ENCODE measurements at regions not wholly inside any gene's neighbourhood (a gene's known extent, or its start where the extent isn't known, plus 50 kb on each side); places are given as distances from the start of the nearest gene placed in this dataset.

- Histone ChIP-seq H3K9ac (ENCODE audit: low read length) (no peak overlapping the region), H3K27me3 (ENCODE audit: low read length) (no peaks in the 10 kb centered on the region), H3K36me3 (ENCODE audit: low read depth, low read length) (no peaks in the 10 kb centered on the region), H3K27ac (ENCODE audit: low read length) (no peak overlapping the region), H3K4me1 (ENCODE audit: insufficient read depth, low read length) (no peaks in the 10 kb centered on the region), H3K9me2 (replicated peaks; ENCODE audit: low read length) (no peaks in the 10 kb centered on the region), H3K4me3 (ENCODE audit: low read length) (no peak overlapping the region), H3K4me2 (ENCODE audit: low read length) (no peak overlapping the region), H4K20me1 (ENCODE audit: low read length) (no peaks in the 10 kb centered on the region), H3K9me3 (ENCODE audit: low read length) (no peaks in the 10 kb centered on the region), H3F3A (ENCODE audit: low read length, unreplicated experiment) (no peaks in the 10 kb centered on the region), H2AFZ (ENCODE audit: low read length) (no peak overlapping the region), H3K79me2 (ENCODE audit: low read length) (no peaks in the 10 kb centered on the region)
- CTCF ChIA-PET = no interaction called here
- DNase-seq (no peak), ATAC-seq (no peak)
- POLR2A ChIA-PET (ENCODE audit: unreplicated experiment) = no interaction called here
- no peak for TF ChIP-seq CTCF (conservative IDR thresholded peaks at IDR 0.05; ENCODE audit: low read depth, low read length)
- no peak for TF ChIP-seq EZH2 (IDR thresholded peaks at IDR 0.05; ENCODE audit: low read length, unreplicated experiment)
- no peak for TF ChIP-seq EZH2phosphoT487 (IDR thresholded peaks at IDR 0.05; ENCODE audit: borderline replicate concordance, low read length)
- no TSS peak for BruUV-seq (replicated peaks)
- intact Hi-C loops (cut with micrococcal nuclease) = no loop called here
Measured at GRCh38 chr9:95611354-95611753, 94.6 kb upstream of the PTCH1 start.

GRCh38 chr9:95610006-95610785 lies 93.4 kb upstream of the PTCH1 start:
- no peak for TF ChIP-seq EZH2 (IDR thresholded peaks at IDR 0.05; ENCODE audit: low read length, unreplicated experiment)
- TF ChIP-seq EZH2phosphoT487 (IDR thresholded peaks at IDR 0.05; ENCODE audit: borderline replicate concordance, low read length) = no peak
- no peak for TF ChIP-seq CTCF (conservative IDR thresholded peaks at IDR 0.05; ENCODE audit: low read depth, low read length)
- no peaks in the 10 kb centered on the region for H3K27me3 ChIP-seq (ENCODE audit: low read length)
- no peaks in the 10 kb centered on the region for H3F3A ChIP-seq (ENCODE audit: low read length, unreplicated experiment)
- H3K4me1 ChIP-seq (ENCODE audit: insufficient read depth, low read length) = no peaks in the 10 kb centered on the region
- no peaks in the 10 kb centered on the region for H3K9me2 ChIP-seq (replicated peaks; ENCODE audit: low read length)
- DNase-seq (no peak), ATAC-seq (no peak)
- intact Hi-C loops (cut with micrococcal nuclease) = no loop called here
- no TSS peak for BruUV-seq (replicated peaks)
- H3K4me3 ChIP-seq (ENCODE audit: low read length) = no peak overlapping the region
- H3K4me2 ChIP-seq (ENCODE audit: low read length) = no peak overlapping the region
- no peaks in the 10 kb centered on the region for H3K79me2 ChIP-seq (ENCODE audit: low read length)
- H3K9me3 ChIP-seq (ENCODE audit: low read length) = no peaks in the 10 kb centered on the region
- CTCF ChIA-PET = no interaction called here
- H3K36me3 ChIP-seq (ENCODE audit: low read depth, low read length) = no peaks in the 10 kb centered on the region
- no peak overlapping the region for H2AFZ ChIP-seq (ENCODE audit: low read length)
- H3K9ac ChIP-seq (ENCODE audit: low read length) = no peak overlapping the region
- POLR2A ChIA-PET (ENCODE audit: unreplicated experiment) = no interaction called here
- H4K20me1 ChIP-seq (ENCODE audit: low read length) = no peaks in the 10 kb centered on the region
- H3K27ac ChIP-seq (ENCODE audit: low read length) = no peak overlapping the region

- no peak for DNase-seq
- H3K9me3 ChIP-seq (ENCODE audit: low read length) = no peaks in the 10 kb centered on the region
- no peaks in the 10 kb centered on the region for H3K27me3 ChIP-seq (ENCODE audit: low read length)
- intact Hi-C loops (cut with micrococcal nuclease) = no loop called here
- ChIA-PET POLR2A (ENCODE audit: unreplicated experiment) (no interaction called here), CTCF (no interaction called here)
- H3K9ac ChIP-seq (ENCODE audit: low read length) = no peak overlapping the region
- H3K4me3 ChIP-seq (ENCODE audit: low read length) = no peak overlapping the region
- BruUV-seq (replicated peaks) = no TSS peak
- no peak for ATAC-seq
- H2AFZ ChIP-seq (ENCODE audit: low read length) = no peak overlapping the region
- no peaks in the 10 kb centered on the region for H4K20me1 ChIP-seq (ENCODE audit: low read length)
- no peaks in the 10 kb centered on the region for H3K4me1 ChIP-seq (ENCODE audit: insufficient read depth, low read length)
- no peaks in the 10 kb centered on the region for H3K79me2 ChIP-seq (ENCODE audit: low read length)
- no peak overlapping the region for H3K4me2 ChIP-seq (ENCODE audit: low read length)
- no peak for TF ChIP-seq CTCF (conservative IDR thresholded peaks at IDR 0.05; ENCODE audit: low read depth, low read length)
- no peak for TF ChIP-seq EZH2 (IDR thresholded peaks at IDR 0.05; ENCODE audit: low read length, unreplicated experiment)
- TF ChIP-seq EZH2phosphoT487 (IDR thresholded peaks at IDR 0.05; ENCODE audit: borderline replicate concordance, low read length) = no peak
- H3K27ac ChIP-seq (ENCODE audit: low read length) = no peak overlapping the region
- H3F3A ChIP-seq (ENCODE audit: low read length, unreplicated experiment) = no peaks in the 10 kb centered on the region
- no peaks in the 10 kb centered on the region for H3K9me2 ChIP-seq (replicated peaks; ENCODE audit: low read length)
- H3K36me3 ChIP-seq (ENCODE audit: low read depth, low read length) = no peaks in the 10 kb centered on the region
Measured at GRCh38 chr9:95609426-95609825, 92.7 kb upstream of the PTCH1 start.

All from PC-3 (cell line).